COLO668 (cell line): ENCODE measurements at regions not wholly inside any gene's neighbourhood (a gene's known extent, or its start where the extent isn't known, plus 50 kb on each side); places are given as distances from the start of the nearest gene placed in this dataset.

Experiments used
- DNase-seq: peaks from one replicate; lab custom pipeline; 2025; ENCODE audit not compliant: unreplicated experiment; lab: John Stamatoyannopoulos, UW

DNA sequence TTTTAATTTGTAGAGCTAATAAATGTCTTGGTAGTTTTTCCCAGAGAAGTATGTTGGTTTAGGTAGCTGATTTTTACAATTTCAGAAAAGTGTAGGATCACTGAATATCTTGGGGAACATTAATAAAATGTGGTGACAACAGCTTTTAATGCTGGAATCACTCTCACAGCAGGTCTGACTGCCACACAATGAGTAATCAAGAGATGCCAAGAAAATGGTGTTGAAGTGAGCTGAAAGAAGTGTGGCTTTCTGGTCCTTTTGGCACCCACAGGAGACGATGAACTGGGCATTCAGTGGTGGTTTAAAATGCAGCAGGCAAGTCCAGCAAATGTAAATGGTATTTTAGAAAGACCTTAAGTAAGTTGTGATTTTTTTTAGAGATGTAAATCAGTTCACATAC is 175.8 kb downstream of the CBLN2 start:
- DNase-seq = no peak

DNA sequence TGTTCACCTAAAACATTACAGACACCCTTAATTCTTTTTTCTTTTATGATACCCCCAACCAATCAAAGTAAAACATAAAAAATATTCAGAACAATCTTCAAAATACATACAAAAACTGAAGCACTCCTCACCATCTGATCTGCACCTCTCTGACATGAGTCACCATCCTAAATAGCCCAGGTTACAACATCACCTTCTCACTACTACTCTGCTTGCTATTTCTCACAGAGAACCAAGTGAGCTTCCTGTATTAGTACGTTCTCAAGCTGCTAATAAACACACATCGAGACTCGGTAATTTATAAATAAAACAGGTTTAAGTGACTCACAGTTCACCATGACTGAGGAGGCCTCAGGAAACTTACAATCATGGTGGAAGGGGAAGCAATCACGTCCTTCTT is 183.5 kb downstream of the CBLN2 start:
- DNase-seq = no peak

DNA sequence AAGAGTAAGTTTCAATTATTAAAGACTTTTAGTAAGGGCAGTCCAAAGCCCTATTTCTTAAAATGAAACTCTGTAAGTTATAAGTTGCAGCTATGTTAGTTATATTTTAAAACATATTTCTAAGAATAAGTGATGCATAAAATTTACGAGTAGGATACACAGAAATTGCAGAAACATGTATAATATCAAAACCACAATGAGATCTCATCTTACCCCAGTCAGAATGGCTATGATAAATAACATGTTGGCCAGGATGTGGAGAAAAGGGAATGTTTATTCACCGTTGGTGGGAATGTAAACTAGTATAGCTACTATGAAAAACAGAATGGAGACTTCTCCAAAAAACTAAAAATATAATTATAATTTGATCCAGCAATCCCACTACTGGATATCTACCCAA is 201.2 kb downstream of the CBLN2 start:
- DNase-seq = no peak

DNA sequence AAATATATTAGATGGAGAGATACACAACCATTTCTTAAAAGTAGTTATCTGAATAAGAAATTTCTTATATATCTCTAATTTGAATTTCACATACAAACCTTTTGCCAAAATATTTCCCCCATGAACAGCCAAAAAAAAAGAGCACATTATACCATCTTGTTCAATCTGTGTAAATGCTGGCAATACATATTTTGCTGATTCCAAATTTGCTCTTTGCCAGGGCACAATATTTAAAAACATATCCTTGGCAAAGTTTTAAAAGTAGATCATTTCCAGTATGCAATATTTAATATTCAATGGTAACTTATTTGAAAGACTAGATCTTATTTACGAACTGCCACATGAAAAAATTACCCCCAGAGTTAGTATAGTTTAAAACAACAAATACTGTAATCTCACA is 204.2 kb downstream of the CBLN2 start:
- no peak for DNase-seq

DNA sequence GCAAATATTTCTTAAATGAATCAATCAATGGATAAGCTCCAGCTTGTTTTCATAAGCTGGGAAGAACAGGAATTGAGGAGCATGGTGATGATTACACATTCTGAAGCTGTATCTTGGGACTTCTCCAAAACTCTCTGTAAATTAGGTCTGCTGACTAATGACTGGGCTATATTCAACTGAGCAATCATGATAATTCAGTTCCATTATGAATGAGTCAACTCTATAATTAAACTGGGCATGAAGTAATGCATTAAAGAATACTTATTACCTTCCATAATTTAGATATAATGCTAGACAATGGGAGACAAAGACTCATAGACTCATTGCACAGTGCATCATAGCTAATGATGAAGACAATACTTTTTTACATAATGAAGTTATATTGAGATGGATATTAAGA is 207.4 kb downstream of the CBLN2 start:
- DNase-seq = no peak

DNA sequence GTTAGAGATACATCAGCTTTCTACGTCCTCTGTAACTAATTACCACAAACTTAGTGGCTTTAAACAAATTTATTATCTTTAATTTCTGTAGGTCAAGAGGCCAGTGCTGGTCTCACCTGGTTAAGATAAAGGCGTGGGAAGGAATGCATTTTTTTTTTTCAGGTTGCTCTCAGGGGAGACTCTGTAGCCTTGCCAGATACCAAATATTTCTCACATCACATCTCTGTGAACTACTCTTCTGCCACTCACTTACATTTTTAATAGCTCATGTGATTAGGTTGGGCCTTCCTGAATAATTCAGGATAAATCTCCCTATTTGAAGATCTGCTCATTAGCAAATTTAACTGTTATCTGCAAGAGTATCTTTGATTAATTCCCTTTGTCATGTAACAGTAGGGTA is 214.6 kb downstream of the CBLN2 start:
- DNase-seq = no peak

DNA sequence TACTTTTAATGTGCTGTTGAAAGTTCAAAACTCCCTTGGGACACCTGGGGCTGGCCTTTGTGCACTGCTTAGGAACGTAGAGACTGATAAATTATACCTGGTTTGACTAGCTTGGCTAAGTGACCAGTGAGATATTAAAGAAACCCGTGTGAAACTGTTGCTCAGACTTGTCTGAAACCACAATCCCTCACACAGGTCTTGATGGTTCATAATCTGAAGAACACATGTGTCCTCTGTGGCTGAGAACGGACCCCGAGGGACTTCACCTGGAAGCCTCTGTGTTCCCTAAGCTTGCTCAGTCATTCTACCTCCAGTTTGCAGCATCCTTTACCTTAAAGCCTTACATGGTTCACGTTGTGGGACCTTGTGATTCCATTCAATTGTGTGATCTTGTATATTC is 218.8 kb downstream of the CBLN2 start:
- DNase-seq = no peak

DNA sequence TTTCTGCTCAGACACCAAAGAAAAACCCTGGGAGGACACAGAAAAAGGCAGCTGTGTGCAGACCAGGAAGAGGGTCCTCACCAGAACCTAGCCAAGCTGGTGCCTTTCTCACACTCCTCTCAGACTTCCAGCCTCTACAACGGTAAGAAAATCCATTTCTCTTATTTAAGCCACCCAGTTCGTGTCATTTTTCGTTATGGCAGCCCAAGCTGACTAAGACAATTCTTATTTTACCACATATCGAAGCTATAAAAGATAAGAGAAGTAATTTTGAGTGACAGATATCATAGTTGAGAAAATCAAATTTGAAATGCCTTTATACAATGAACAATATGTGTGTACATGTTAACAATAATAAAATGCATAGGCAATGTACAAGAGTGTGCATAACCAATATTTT is 219.5 kb downstream of the CBLN2 start:
- DNase-seq = no peak

DNA sequence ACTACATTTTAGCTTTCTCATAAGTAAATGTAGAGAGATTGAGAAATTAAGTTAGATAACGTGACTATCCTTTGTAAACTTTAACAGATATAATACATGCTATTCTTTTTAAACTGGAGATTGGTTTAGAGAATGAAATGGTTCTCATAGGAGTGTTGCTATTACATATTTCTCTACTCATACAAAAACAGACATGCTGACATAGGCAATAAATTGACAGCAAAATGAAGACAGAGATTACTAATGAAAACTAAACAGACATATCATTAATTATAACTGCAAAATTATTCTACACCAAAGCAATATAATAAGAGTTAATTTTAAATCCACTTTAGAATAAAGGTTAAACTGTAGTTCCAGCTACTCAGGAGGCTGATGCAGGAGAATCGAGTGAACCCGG is 227.6 kb downstream of the CBLN2 start:
- no peak for DNase-seq

DNA sequence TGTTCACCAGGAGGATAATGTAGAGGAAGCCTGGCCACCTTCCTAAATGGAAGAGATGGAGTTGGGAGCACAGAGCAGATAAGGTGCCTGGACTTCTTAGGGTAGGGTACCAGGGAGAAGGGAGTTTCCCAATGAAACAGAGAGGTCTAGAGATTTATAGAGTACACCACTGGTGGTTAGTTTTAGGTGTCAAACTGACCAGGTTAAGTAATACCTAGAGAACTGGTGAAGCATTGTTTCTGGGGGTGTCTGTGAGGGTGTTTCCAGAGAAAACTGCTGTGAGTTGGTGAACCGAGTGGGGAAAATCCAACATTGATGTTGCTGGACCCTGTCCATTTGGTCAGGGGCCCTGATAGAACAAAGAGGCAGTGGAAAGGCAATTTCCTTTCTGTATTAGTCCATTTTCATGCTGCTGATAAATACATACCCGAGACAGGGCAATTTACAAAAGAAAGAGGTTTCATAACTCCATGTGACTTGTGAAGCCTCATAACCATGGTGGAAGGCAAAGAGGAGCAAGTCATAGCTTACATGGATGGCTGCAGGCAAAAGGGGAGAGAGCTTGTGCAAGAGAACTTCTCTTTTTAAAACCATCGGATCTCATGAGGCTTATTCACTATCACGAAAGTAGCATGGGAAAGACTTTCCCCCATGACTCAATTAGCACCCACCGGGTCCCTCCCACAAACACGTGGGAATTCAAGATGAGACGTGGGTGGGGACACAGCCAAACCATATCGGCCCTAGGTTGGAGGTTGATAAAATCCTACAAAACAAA is 260.8 kb downstream of the CBLN2 start:
- no peak for DNase-seq

DNA sequence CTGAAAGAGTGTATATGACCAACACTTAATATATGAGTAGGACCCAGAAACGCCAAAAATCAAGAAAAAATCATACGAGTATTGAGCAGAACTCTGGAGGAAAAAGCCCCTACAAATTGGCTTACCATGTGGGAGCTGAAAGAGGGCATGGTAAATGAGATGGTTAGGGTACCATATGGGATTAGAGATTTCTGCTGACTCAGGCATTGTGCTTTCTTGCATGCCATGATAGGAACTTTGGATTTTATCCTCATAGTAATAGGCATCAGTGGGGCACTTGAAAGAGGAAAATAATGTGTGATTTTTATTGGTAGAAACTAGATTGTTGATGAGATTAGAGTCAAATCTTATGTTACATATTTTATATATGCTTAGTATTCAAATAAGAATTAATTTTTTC is 271.1 kb downstream of the CBLN2 start:
- no peak for DNase-seq

DNA sequence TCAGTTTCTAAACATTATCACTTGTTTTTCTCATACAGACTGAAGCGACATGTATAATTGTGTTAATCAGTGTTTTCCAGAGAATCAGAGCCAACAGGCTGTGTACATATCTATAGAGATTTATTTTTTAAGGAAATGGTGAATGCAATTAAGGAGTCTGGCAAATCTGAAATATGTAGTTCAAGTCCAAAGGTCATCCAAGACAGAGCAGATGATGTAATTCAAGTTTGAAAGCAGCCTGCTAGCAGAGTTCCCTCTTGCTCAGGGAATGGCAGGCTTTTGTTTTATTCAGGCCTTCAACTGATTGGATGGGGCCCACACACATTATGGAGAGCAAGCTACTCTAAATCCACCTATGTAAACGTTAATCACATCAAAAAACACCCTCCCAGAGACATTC is 282.6 kb downstream of the CBLN2 start:
- DNase-seq = no peak

DNA sequence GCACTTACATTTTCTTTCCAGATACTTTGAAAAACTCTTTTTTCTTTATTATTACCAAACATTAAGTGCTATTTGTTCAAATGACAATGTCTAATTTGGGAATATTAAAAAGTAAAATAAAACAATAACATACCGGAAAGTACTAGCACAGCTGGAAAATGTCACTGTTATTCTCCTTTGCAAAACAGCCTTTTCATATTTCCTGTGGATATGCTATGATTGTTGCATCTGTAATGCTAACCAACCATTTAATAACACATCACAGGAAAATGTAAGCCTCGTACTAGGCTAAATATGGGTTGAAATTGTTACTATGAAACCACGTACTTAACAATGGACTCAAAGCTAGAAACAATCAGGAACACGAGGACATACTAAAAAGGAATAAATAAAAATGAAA is 298.1 kb downstream of the CBLN2 start:
- no peak for DNase-seq

DNA sequence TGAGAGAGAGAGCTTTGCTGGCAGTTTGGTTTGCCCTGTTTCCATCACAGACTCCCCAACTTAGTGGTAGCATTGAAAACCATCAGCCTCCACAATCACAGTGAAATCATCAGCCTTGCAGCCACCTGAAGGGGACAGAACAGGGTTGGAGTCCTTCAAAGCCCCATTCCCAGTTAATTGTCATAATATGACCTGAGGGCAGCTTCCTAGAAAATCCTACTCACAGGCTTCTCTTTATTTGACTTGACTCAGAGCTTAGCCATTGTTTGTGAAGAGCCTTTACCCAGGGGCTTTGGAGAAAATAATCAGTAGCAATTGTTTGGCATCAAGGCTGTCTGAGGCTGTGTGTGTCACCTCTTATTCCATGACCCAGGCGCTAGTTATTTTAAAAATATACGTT is 308.7 kb downstream of the CBLN2 start:
- peak; percentile 57 for DNase-seq

DNA sequence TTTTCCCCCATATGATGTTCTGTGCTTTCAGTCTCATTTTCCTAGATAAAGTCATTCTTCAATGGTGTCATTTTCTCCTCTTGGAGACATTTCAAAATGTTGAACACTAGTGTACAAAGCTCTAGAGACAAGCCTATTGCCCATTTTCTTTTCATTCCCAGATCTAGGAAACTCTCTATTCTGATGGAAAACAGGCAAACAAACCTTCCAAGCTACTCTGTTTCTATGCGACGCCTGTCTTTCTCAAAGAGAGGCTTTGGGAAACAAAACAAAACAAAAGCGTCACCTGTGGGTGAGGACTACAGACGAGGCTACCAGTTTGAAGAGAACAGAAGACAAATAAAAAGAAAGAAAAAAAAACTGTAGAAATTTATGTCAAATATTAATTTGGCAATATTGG is 311.0 kb downstream of the CBLN2 start:
- no peak for DNase-seq

DNA sequence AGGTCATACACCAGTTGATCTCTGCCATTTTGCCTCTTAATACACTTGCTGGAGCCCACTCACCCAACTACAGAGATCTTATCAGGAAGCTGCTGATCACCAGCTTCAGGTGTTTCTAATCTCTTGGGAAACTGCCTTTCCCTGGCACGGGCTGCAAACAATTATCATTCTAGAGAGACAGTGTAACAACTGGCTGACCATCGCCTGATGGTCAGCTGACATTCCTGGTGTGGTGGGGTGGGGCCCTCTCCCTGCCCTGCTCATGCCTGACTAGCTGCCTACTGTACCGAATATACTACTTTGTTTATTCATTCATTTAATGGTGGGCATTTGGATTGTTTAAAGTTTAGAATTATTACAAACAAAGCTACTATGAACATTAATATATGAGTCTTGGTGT is 311.5 kb downstream of the CBLN2 start:
- DNase-seq = no peak

DNA sequence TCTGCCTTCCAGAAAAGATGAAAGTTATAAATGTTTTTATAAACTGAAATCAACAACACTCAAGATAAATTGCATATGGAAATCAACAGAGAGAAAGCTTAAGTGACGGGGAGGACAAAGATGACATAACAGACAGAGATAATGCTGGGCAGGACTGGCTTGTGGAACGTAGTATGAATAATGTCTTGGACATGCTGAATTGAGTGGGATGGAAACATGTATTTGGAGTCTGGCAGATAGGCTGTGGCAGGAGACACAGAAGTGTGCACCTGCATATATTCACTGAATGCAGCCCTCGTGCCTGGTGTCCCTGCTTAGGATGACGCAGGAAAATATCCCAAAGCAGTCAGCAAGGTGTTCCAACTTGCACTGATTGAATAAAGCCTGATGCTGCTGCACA is 318.2 kb downstream of the CBLN2 start:
- no peak for DNase-seq

DNA sequence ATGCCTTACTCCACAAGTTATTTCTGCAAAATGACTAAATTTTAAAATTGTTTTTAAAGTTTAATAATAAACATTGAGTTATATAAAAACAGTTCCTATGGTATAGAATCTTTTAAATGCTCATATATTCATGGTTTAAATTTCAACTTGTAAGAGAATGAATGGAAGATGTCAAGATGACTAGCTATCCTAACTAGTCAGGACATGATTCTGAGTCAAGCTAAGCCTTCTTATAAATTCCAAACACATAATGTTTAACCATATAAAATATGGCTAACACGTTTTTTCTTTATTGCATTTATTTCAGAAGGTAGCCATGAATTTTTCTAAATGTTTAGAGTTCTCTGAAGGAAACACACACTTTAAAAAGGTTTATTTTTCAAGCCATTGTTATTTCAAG is 320.4 kb downstream of the CBLN2 start:
- DNase-seq = no peak

DNA sequence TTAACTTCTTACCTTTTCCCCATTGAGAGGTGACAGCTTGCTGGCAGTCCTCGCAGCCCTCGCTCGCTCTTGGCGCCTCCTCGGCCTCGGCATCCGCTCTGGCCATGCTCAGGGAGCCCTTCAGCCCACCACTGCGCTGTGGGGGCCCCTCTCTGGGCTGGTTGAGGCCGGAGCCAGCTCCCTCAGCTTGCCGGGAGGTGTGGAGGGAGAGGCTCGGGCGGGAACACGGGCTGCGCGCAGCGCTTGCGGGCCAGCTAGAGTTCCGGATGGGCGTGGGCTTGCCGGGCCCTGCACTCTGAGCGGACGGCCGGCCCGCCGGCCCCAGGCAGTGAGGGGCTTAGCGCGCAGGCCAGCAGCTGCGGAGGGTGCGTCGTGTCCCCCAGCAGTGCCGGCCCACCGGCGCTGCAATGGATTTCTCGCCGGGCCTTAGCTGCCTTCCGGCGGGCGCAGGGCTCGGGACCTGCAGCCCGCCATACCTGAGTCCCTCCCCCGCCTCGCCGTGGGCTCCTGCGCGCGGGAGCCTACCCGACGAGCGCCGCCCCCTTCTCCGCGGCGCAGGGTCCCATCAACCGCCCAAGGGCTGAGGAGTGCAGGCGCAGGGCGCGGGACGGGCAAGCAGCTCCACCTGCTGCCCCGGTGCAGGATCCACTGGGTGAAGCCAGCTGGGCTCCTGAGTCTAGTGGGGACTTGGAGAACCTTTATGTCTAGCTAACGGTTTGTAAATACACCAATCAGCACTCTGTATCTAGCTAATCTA is 335.0 kb downstream of the CBLN2 start:
- no peak for DNase-seq

DNA sequence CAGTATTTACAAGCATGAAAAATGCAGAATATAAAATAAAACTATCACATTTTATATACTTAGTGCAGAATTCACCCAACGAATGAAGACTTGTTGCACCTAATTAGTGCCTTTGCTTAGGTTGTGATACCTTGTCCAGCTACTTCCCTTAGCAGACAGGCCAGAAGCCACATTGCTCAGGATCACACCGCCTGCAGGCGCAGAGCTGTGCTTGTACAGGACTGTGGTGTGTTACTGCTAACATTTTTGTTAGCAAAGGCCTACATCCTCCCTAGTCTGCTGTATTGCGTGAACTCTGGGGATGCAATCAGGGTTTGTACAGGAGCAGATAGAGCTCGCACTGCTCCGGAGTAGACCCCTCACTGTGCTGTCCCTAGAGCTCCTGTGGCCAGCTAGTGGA is 336.9 kb downstream of the CBLN2 start:
- DNase-seq = no peak

DNA sequence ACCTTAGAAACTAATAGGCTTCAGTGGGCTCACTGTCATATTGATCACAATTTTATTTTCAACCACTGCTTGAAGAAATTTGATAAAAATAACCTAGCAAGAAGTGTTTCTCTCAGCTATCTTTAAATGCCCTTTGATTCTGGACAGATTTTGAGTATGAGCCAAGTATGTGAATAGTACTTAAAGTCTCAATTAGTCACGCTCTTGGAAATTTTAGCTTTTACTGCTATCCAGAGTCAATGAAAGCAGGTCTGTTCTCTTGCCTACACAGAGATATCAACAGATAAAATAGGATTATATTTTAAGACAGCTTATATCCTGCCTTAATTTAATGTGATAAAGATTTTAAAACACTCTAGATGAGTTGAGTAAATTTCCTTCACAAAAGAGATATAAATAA is 337.3 kb downstream of the CBLN2 start:
- DNase-seq = no peak

DNA sequence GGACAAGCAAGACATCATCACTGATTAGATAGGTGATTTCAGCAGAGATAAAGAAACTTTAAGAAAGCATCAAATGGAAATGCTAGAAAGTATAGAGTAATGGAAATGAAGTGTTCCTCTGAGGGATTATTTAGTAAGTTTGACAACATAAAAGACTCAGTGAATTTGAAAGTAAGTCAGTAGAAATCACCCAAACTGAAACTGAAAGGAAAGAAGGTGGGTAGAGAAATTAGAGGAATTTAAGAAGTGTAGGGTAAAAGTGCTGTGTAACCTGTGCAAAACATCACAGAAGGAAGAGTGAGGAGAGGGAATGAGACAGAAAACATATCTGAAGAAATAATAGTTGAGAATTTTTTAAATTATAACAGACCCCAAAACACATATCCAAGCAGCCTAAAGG is 343.1 kb downstream of the CBLN2 start:
- DNase-seq = no peak

DNA sequence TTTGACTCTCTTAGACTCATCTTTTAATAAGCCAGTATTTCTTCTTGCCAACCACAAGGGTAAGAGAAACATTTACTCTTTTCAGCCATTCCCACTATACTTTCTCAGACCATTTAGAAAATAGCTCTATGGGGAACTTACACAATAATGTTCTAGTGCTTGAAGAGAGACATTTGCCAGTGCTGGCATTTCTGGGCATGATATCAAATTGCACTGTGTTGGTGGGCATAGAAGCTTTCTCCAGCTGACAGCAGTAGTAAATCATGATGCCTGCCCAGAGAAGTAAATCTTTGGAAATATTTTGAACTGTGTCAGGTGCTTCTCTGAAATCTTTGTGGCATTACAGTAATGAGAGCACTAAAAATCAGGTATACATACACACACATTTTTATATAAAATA is 346.6 kb downstream of the CBLN2 start:
- DNase-seq = no peak
